M059J (cell line): ENCODE measurements at regions not wholly inside any gene's neighbourhood (a gene's known extent, or its start where the extent isn't known, plus 50 kb on each side); places are given as distances from the start of the nearest gene placed in this dataset.
"Not testable (repeated sequence)": the region's sequence is repeated elsewhere in the genome, so short reads cannot be mapped to it uniquely, and the experiment has no call there.

Experiments used
- DNase-seq: peaks from one replicate; pipeline ENCODE4 v3.0.0-alpha.2; 2012; ENCODE audit warnings: low read depth

DNA sequence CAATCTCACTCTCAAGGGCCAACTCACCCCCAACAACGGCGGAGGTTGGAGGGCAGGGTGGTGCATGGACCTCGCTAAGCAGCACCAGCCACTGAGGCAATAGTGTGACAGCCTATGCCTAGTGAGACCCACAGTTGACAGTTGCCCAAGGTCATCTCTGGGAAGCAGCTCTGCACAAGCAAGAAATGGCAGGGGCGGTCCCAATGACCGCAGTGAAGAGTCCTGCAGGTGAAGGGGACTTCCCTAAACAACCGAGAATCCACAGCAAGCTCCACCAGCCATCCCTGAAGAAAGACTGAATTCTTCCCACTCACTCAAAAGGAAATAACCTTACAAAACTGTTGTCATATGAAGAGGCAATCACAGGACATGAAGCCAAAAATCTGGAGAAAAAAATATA, 313.4 kb upstream of the ID2 start:
- no peak for DNase-seq

DNA sequence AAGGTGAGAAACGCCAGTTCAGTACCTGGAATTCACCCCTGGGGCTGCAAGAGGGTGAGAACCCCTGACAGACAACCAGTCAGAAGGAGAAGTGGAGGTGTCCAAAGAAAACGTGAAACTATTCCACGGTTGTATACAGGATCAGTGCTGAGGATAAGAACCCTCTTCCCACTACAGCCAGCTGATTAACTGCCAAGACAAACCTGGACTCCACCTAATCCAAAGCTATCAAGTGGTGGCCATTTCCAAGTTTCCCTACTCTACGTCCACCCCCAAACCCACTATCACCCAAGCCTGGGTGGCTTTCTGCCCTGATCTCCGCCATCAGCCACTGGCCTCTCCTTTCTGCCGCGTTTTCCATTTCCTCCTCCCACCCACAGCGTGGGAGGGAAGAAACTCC, 312.3 kb upstream of the ID2 start:
- no peak for DNase-seq

DNA sequence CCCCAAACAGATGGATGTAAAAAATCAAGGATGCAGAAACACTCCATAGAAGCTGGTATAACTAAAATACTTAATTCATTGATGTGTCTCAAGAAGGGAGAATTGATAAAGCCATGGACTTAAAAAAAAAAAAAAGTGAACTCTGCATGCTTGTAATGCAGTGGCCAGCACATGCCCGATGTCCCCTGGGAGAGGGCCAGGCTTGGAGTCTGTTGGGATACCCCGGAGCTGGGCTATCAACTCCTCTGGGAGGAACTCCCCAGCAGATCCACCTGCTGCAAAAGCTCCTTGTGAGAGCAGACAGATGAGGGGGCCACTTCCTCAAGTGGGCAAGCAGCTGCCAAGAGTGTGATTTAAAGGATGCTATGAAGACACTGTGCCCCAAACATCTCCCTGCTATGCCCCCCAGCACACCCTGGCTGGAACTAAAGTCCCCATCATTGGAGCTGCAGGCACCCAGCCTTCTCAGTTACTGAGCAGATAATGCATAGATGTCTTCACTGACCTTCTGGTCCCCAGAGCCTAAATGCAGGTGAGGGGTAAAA, 311.5 kb upstream of the ID2 start:
- DNase-seq: no peak

DNA sequence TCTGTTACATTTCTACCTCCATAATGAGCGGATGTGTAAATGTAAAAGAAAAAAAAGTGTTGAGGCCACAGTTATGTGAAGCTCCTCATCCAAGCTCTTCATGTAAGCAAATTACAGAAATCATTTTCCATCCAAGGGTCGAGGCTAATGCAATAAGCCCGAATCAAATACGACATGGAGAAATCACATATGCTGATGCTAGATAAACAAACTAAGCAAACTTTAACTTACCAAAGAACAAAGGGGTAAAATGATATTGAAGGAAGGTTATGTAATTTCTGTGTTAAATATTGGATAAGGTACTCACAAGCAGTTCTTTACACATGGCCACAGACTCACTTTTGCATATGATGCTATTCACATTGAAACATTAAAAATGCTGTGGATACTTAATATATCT, 310.2 kb upstream of the ID2 start:
- no peak for DNase-seq

DNA sequence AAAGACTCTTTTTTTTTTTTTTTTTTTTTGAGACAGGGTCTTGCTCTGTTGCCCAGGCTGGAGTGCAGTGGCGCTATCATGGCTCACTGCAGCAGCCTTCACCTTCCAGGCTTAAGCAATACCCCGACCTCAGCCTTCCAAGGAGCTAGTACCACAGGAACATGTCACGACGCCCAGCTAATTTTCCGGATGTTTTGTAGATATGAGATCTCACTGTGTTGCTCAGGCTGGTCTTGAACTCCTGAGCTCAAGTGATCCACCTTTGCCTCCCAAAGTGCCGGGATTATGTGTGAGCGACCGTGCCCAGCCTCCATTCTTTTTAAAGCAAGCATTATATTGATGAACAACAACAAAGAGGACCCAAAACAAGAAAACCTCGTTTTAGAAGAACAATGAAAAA, 307.1 kb upstream of the ID2 start:
- DNase-seq: no peak

DNA sequence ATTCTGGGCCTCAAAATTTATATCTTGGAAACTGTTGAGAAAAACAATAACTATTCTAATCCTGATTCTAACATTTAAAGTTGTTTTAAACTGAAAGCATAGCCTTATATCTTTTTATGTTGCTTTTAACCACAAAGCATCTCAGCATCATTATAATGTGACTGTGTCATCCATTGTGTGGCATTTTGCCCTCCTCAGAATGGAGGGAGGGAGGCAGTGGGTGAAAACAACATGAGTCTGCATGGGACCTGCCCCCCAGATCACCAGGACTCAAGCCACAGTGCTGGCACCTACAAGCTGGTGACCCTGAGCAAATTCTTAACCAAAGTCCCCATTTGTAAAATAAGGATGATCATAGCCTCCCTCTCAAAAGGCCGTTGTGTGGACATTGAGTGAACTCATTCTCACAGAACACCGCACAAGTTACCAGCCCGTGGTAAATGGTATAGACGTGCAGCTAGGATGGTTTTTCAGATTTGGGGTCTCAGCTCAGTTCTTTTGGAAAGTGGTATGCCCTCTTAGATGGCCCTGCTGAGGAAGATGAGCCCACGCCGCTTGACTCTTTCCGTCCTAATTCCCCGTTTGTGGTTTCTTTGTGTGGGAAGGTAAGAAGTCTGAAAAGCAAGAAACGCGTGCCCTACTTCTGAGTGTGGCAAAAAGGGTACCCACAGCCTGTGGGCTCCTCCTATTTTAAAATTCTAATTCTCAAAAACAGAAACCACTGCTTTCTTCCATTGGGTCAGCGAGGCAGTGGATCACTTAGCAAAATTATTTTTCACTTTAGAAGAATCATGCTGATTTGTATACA, 305.0 kb upstream of the ID2 start:
- no peak for DNase-seq

DNA sequence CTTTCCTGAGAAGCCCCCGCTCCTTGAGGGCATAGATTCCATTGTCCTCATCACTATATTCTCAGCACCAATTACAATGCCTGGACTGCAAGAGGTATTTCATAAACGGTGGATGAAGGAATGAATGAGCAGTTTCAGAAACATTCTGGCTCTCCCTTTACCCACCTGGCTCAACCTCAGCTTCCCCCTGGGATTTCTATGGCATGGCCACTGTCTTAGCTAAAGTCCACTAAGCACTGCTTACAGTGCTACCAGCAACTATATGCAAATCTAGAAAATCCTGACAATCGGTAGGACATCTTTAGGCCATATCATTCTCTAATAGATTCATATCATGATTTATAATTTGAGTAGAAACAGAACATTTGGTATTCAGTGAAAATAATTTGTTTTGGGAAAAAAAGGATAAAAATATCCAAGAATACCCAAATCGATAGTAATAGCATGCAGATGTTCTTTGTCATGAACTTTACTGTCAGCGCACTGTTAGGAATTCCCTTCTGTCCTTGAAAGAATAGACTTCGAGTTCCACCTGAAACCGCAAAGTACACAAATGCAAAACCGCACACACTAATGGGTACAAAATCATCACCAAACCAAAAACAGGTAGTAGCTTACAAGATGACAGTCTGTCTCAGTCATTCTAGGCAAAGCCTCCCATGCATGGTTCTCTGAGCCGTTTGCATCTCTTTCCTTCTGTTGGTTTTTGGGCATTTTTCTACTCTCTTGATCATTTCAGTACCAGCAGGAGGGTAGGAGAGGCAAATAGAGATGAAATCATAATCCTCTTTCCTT, 303.6 kb upstream of the ID2 start:
- DNase-seq: no peak

DNA sequence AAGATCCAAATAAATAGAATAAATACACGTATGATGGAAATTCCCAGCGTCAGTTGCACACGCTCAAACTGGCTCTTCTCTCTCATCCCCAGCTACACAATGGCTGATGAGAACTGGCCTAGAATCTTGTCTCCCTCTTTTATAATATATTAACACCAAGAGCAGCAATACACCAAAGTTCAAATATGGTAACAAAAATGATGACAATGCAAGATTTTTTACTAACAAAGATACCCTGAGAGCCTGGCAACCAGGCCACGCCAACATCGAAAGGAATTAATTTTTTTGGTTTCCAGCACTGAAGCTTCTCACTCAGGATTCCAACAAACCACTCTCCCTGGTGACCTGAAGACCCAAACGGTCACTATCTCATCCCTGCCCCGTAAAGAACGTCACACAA, 302.7 kb upstream of the ID2 start:
- DNase-seq: no peak

DNA sequence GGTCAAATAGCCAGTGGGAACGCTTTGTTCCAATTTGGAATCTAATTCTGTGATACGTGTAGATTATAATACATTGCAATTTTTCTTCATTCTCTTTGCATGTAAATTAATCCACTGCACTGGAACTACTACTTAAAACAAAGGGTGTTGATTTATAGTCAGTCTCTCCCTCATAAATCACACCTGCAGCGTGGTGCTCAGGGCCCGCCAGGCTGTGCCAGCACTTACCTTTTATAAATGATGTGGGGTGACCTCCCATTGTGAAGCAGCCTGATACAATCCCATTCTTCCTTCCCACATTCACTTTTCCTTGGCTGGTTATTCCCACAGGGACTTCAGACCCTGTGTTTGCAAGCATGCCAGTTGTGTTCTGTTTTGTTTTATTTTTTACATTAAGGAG, 302.3 kb upstream of the ID2 start:
- DNase-seq: no peak

DNA sequence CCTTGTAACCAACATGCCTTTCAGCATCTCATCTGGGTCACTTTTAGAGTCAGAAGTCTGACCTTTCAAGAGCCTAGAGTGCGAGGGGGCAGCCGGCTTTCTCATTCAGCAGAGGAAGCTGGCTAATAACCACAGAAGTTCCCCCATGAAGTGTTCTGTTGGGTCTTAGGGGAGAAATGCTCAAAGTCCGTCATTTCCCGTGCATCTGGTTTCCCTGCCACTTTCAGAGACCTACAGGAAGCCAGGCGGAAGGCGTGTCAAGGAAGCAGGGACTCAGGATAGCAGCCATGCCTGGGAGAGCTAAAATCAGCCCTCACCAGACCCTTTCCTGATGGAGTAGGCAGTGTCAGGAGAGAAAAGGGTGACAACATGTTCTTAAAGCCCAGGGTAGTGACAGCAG, 301.8 kb upstream of the ID2 start:
- no peak for DNase-seq

DNA sequence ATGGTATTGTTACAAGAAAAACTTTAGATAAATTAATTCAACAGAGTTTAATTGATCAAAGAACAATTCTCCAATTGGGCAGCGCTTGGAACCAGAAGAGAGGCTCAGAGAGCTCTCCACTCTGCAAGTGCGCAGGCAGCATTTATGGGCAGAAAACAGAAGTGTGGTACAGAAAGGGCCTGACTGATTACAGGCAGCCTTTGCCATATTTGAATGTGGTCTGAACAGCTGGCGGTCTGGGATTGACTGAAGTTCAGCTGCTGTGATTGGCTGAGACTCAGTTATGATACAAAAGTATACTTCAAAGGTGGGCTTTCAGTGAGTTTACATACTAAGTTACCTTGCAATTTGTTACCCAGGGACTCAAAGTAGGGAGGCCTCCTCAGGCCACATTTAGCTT, 301.3 kb upstream of the ID2 start:
- no peak for DNase-seq

DNA sequence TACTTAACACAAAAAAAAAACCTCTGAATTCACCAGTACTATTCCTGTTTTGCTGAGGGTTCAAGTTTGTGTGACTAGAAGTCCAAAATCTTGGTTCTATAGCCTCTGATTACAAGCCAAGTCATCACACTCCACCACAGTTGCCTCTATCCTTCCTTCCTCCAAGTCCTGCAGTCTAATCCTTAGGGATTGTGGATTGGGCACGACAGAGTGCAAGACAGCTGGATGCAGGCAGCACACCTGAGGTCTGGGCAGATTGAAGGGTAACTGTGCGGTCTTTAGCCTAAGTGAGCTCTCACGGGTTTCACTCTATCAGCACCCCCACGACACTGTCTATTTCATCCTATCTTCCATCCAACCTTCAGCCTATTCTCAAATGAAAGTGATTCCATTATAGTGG, 299.4 kb upstream of the ID2 start:
- no peak for DNase-seq

DNA sequence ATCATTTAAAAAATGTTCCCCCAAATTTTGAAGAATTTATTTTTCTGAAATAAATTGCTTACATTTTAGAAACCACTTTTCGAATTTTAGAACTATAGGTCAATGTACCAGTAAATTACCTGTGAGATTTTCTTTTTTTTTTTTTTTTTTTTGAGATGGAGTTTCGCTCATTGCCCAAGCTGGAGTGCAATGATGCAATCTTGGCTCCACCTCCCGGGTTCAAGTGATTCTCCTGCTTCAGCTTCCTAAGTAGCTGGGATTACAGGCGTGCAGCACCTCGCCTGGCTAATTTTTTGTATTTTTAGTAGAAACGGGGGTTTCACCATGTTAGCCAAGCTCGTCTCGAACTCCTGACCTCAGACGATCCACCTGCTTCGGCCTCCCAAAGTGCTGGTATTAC, 295.1 kb upstream of the ID2 start:
- DNase-seq: not testable (repeated sequence)

DNA sequence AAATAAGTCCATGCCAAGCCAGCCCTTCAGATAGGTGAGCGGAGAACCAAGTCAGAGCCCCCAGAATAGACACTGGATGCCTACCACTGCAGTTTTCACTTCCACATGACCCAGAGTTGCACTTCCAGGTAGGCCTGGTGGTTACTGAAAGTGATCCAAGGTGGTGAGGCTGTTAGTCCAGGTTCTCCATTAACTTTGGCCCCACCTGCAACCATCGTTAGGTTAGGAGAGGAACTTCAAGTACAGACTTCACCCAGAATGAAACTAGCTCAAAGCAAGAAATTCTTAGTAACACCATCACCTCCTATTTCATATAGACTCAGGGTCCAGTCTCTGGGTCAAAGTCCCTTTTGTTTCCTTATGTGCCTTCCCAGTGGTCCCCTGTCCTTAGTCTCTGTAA, 293.1 kb upstream of the ID2 start:
- no peak for DNase-seq

DNA sequence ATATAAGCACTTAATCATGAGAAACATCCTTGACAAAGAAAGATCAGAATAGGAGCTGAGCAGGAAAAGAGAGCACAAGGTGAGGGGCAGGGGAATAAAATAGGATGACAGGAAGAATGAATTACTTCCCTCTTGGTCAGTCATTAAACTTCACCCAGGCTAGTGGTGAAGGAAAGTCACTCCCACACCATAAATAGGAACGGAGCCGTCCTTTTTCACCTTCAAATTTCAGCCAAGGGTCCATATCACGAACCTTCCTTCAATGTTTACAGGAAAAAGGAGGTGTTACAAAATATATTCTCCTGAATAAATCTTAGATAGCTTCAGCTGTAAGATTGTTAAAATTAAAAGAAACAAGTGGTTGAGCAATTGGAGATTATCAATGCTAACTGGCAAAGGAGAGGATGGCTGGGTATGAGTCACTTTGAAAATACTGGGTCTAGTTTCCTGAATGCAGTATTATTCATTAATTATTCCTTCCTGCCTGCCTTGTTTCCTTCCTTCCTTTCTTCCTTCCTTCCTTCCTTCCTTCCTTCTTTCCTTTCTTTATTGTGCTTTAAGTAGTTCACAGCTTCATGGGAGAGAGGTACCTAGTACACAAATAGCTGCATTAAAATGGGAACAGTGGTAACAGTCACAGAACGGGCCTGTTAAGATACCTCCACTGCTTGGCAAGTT, 292.3 kb upstream of the ID2 start:
- DNase-seq: no peak

DNA sequence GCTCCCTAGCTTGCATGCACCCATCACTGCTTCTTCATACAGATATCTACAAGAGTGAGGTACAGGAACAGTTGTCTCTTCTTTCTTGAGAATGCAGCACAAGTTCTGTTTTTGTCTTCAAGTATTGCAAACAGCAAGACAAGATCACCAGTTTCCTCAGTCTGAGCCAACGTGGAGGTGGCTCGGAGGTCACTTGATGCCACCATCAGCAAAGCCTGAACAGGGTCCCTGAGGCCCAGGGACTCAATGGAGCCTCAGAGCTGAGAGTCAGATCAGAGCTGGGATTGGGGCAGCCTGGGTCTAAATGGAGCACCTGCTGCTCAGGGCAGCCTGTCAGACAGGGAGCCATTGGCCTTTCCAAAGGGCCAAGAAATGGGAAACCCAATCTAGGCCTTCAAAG, 290.7 kb upstream of the ID2 start:
- DNase-seq: no peak

DNA sequence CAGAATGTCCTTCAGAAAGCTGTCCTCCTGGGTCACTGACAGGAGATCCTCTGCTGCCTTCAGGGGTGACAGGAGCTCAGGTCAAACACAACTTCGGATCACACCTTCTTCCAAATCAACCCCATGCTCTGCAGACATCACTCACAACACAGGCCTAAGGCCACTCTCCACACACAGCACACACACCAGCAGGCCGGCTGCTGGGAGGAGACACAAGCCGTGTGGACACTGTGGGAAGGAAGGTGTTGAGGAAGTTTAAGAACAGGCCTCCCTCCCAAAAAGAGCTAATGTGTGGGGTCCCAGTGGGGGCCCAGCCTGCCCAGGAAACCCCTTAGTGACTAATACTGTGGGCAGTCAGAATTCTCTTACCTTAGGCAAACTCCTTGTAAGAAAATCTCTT, 290.3 kb upstream of the ID2 start:
- no peak for DNase-seq

DNA sequence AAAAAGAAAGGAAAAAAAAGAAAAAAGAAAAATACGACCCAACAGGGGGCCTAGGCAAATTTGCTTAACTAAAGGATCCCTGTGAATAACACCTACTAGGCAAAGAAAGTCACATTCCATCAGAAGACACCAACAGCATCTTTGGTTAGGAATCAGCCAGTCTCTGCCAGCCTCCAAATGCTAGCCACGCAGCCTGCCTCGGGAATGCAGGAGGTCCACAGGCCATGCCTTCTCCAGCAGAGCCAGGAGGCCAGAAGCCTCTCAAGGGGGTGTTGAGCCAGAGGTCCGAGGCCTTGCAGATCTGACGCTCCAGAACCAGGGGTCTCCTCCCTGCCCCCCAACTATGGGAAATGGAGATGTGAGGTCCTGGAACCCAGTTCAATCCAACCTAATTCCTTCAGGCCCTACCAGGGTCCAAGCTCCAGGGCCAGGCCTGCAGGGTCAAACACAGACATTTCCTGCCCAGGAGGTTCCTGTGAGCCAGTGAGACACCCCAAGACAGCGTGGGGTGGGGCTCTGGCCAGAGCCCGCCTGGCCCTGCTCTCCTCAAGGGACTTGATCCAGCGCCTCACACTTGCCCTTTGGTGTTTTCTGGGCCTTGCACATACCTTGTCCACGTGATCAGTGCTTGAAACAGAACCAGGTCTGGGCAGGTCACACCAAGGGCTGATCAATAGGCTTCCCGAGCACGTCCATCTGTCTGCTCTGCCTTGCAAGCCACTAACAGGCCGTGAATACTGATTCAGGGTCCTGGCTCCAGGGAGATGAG, 289.6 kb upstream of the ID2 start:
- DNase-seq: no peak

DNA sequence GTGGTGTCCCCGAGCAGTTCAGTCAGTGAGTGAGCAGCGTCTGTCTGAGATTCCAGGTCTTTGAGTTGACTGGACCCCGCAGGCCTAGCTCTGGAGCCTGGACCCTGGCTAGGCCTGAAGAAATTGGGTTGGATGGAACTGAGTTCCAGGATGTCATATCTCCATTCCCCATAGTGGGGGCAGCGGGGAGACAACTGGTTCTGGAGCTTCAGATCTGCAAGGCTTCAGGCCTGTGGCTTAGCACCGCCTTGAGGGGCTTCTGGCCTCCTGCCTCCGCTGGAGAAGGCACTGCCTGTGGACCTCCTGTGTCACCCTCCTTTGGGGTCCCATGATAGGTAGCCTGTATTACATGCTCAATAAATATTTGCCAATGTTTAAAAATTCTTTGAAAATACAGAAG, 288.4 kb upstream of the ID2 start:
- DNase-seq: no peak

DNA sequence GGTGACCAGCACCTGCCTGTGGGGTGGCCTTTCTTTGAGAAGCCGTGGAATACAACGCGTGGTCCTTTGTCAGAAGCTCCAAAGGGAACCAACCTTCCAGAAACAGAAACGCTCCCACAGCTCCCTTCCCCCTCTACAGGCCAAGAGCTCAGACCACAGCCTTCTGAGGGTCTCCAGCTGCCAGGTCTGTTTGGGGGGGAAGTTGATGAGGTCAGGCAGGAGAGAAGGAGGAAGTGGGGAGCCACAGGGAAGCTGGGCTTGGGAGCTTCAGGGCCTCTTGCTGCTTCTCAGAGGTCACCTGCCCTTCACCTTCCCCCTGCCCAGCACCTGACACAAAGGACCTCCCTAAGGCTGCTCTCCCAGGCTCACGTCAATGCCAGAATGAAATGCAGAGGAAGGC, 287.7 kb upstream of the ID2 start:
- no peak for DNase-seq

DNA sequence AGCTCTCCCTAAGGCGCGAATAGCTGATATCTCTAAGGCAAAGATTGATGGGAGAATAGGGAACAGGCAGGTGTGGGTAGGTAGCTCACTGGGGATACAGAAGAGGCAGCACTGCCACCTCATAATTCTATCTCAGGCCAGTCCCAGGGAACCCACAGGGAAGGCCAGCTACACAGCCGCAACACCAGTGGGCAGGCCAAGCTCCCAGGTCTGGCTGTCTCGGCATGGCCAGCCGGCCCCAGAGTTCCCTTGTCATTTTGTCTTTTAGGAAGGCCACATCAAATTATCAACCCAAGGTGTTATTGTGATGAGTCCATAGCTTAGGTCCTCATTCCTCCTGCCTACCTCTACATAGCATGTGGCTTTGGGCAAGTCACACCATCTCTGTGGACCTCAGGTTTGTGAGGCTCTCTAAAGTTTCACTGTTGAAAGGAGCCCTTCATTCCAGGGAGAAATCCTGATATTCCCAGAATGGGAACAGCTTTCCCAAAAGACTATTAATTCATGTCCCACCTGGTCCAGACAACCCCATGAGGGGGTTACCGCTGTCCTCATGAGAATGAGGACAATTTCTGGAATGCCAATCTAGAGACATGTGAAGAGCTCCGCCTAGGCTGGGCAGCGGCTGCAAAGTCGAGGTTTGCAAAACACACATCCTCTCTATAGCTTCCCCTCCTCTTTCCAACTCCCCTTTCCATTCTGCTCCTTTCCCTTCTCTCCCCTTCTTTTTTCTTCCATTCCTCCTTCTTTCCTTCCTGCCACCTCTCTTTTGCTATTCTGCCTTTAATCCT, 287.1 kb upstream of the ID2 start:
- no peak for DNase-seq
